HCT116 (cell line): ENCODE measurements at regions not wholly inside any gene's neighbourhood (a gene's known extent, or its start where the extent isn't known, plus 50 kb on each side); places are given as distances from the start of the nearest gene placed in this dataset.

Experiments
- ATAC-seq: fragments of 200-7000 bp; cut with Tn5 transposase; 2 replicates; pipeline ENCODE4 v1.9.1; 2020; ENCODE audit warnings: mild to moderate bottlenecking, moderate library complexity
- BruUV-seq: library from RNA; stranded (reverse); fragments of 400-500 nt; replicated peaks from 2 replicates; lab custom pipeline; 2021; lab: Mats Ljungman, UMichigan
- CTCF ChIA-PET: fragments of 300-600 bp; sonication (Branson Sonifier 250); formaldehyde crosslinking; loops from one replicate; lab custom pipeline; 2021; ENCODE audit warnings: antibody characterized with exemption; lab: Charles Lee
- POLR2A ChIA-PET: fragments of 300-600, 350-600 bp; sonication (Branson Sonifier 250); formaldehyde crosslinking; loops from one replicate; lab custom pipeline; 2021; ENCODE audit warnings: antibody characterized with exemption; lab: Charles Lee
- RAD21 ChIA-PET, 2 experiments: fragments of 300-600 bp; sonication (Branson Sonifier 250); formaldehyde crosslinking; loops; one replicate each; lab custom pipeline; 2023; ENCODE audit warnings: low total read pairs in 2 of 2; ENCODE audit not compliant: uncharacterized antibody in 2 of 2, unreplicated experiment in 2 of 2, low non-redundant PET in 1 of 2; lab: Charles Lee
- DNase-seq: peaks from one replicate; pipeline ENCODE4 v3.0.0-alpha.2; 2010; ENCODE audit warnings: low read depth, low spot score
- H2AFZ ChIP-seq: fragments of 200-600 bp; shearing (Covaris generic), sonication (generic); 2 replicates; pipeline ENCODE4 v1.6.1; 2017; ENCODE audit warnings: low read depth, mixed run types, mixed read lengths, antibody characterized with exemption, low read length; ENCODE audit not compliant: poor library complexity, severe bottlenecking
- H3K27ac ChIP-seq: 2 replicates; pipeline ENCODE4 v1.5.1; 2012; ENCODE audit warnings: low read depth, low read length
- H3K27me3 ChIP-seq: fragments of 200-600 bp; sonication (generic); 2 replicates; pipeline ENCODE4 v1.6.1; 2016; ENCODE audit warnings: mixed run types, low read length, mixed read lengths; ENCODE audit not compliant: insufficient read depth
- H3K36me3 ChIP-seq, 2 experiments: fragments of 200-500 bp in 1 of 2; fragments of 200-600 bp in 1 of 2; sonication (Bioruptor generic) in 1 of 2; sonication (generic) in 1 of 2; 2 replicates each; pipeline versions ENCODE4 v1.5.1 to v1.6.1; 2014 to 2016; ENCODE audit warnings: low read length in 2 of 2, inconsistent platforms in 1 of 2, mixed read lengths in 1 of 2, mixed run types in 1 of 2; ENCODE audit not compliant: insufficient read depth in 2 of 2, control insufficient read depth in 1 of 2
- H3K4me1 ChIP-seq, 2 experiments: fragments of 200-600 bp in 1 of 2; sonication (generic) in 1 of 2; 2 replicates each; pipeline versions ENCODE4 v1.5.1 to v1.6.1; 2012 to 2017; ENCODE audit warnings: low read length in 2 of 2, inconsistent platforms in 1 of 2, mild to moderate bottlenecking in 1 of 2, mixed read lengths in 1 of 2, mixed run types in 1 of 2, moderate library complexity in 1 of 2; ENCODE audit not compliant: insufficient read depth in 2 of 2, control insufficient read depth in 1 of 2
- H3K4me2 ChIP-seq: fragments of 200-600 bp; sonication (generic); 2 replicates; pipeline ENCODE4 v1.6.1; 2017; ENCODE audit warnings: mixed run types, low read length, mixed read lengths
- H3K4me3 ChIP-seq, 2 experiments: fragments of 200-600 bp in 1 of 2; sonication (generic) in 1 of 2; replicated peaks in 1 of 2; 2 replicates each; pipeline ENCODE4 v1.5.1; 2011 to 2016; ENCODE audit warnings: low read length in 2 of 2, control low read depth in 1 of 2, low read depth in 1 of 2, mild to moderate bottlenecking in 1 of 2, mixed read lengths in 1 of 2, mixed run types in 1 of 2
- H3K79me2 ChIP-seq: fragments of 200-600 bp; sonication (generic); 2 replicates; pipeline ENCODE4 v1.6.1; 2017; ENCODE audit warnings: mild to moderate bottlenecking, mixed run types, low read length, moderate library complexity, mixed read lengths; ENCODE audit not compliant: insufficient read depth
- H3K9ac ChIP-seq: fragments of 200-600 bp; sonication (generic); 2 replicates; pipeline ENCODE4 v1.6.1; 2016; ENCODE audit warnings: low read length, mixed read lengths
- H3K9me2 ChIP-seq: fragments of 200-600 bp; sonication (generic), shearing (Covaris generic); 2 replicates; pipeline ENCODE4 v1.6.1; 2017; ENCODE audit warnings: mixed run types, mild to moderate bottlenecking, moderate library complexity; ENCODE audit not compliant: insufficient read depth
- H3K9me3 ChIP-seq, 2 experiments: fragments of 200-500 bp in 1 of 2; fragments of 200-600 bp in 1 of 2; sonication (Bioruptor generic) in 1 of 2; sonication (generic) in 1 of 2; 2 replicates each; pipeline ENCODE4 v1.6.1; 2014 to 2017; ENCODE audit warnings: low read length in 2 of 2, mixed read lengths in 2 of 2, inconsistent platforms in 1 of 2, low read depth in 1 of 2, mild to moderate bottlenecking in 1 of 2, mixed run types in 1 of 2, moderate library complexity in 1 of 2; ENCODE audit not compliant: control insufficient read depth in 1 of 2, insufficient read depth in 1 of 2
- H4K20me1 ChIP-seq: fragments of 200-600 bp; sonication (generic), shearing (Covaris generic); 2 replicates; pipeline ENCODE4 v1.6.1; 2017; ENCODE audit warnings: mixed run types, mild to moderate bottlenecking, moderate library complexity; ENCODE audit not compliant: insufficient read depth
- ATF3 ChIP-seq: IDR thresholded peaks from 2 replicates; pipeline ENCODE4 v1.6.1; 2012
- CEBPB ChIP-seq: IDR thresholded peaks from 2 replicates; pipeline ENCODE4 v1.6.1; 2012; ENCODE audit warnings: low read depth
- EGR1 ChIP-seq: IDR thresholded peaks from 2 replicates; pipeline ENCODE4 v1.6.1; 2012; ENCODE audit warnings: low read depth
- ELF1 ChIP-seq: IDR thresholded peaks from 2 replicates; pipeline ENCODE4 v1.6.1; 2012; ENCODE audit warnings: low read depth, borderline replicate concordance
- FOSL1 ChIP-seq: IDR thresholded peaks from 2 replicates; pipeline ENCODE4 v1.6.1; 2012; ENCODE audit warnings: low read depth
- JUND ChIP-seq: IDR thresholded peaks from 2 replicates; pipeline ENCODE4 v1.6.1; 2012
- POLR2A ChIP-seq: IDR thresholded peaks from 2 replicates; pipeline ENCODE4 v1.7.0; 2011; ENCODE audit warnings: borderline replicate concordance; ENCODE audit not compliant: insufficient read depth, insufficient read length; ENCODE audit errors: extremely low read depth
- POLR2AphosphoS5 ChIP-seq: IDR thresholded peaks from 2 replicates; pipeline ENCODE4 v1.6.1; 2011; ENCODE audit warnings: mild to moderate bottlenecking, low read depth, low read length, moderate library complexity
- REST ChIP-seq: IDR thresholded peaks from 2 replicates; pipeline ENCODE4 v1.6.1; 2012; ENCODE audit warnings: low read depth
- SIN3A ChIP-seq: IDR thresholded peaks from 2 replicates; pipeline ENCODE4 v1.6.1; 2012; ENCODE audit warnings: low read depth
- SRF ChIP-seq: IDR thresholded peaks from 2 replicates; pipeline ENCODE4 v1.6.1; 2012; ENCODE audit warnings: low read depth
- TCF7L2 ChIP-seq: IDR thresholded peaks from 2 replicates; pipeline ENCODE4 v1.7.0; 2011; ENCODE audit warnings: borderline replicate concordance, inconsistent platforms; ENCODE audit not compliant: insufficient read depth, insufficient read length; ENCODE audit errors: extremely low read depth
- ZFX ChIP-seq: fragments of 450-650 bp; IDR thresholded peaks from 2 replicates; pipeline ENCODE4 v1.6.1; 2017
- intact Hi-C: fragments of 100-400 bp; cut with micrococcal nuclease; formaldehyde crosslinking; loops from 2 replicates; pipeline ENCODE4 v1.10.0; 2022
- TF ChIP-seq, protein P1 (sequence below): IDR thresholded peaks from 2 replicates; pipeline ENCODE4 v1.6.1; 2012
- TF ChIP-seq, protein P2 (sequence below), 3 experiments: fragments of 200-600 bp in 1 of 3; sonication (generic) in 1 of 3; IDR thresholded peaks in 2 of 3; conservative IDR thresholded peaks in 1 of 3; 2 replicates each; pipeline ENCODE4 v1.5.1; 2012 to 2017; ENCODE audit warnings: low read depth in 2 of 3, low read length in 2 of 3, antibody characterized with exemption in 1 of 3, borderline replicate concordance in 1 of 3, control low read depth in 1 of 3, mild to moderate bottlenecking in 1 of 3, mixed read lengths in 1 of 3, mixed run types in 1 of 3, moderate library complexity in 1 of 3; ENCODE audit not compliant: insufficient read depth in 1 of 3

DNA sequence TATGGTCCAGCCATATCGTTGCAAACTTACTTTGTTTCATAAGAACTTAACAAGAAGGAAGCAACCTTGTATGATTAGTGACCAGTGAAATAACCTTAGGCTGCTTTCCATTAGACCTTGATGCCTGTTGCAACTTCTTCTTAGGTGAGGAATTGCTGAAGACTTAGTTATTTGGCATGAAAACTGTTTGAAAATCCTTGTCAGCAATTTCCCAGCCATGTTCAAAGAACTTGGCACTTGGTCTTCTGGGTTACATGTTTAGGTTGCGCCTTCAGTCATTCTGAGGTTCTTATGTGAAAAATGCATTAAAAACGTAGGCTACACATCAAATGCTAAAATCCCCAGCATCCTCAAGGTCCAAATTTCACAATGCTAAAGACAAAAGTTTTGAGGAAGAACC, 232.0 kb upstream of the CEP162 start:
- DNase-seq (no peak), ATAC-seq (no peak)
- Histone ChIP-seq H4K20me1 (no peaks in the 10 kb centered on the region), H3K4me1 (no peaks in the 10 kb centered on the region), H3K4me3 (no peak overlapping the region), H3K4me2 (no peak overlapping the region), H3K9me3 (no peaks in the 10 kb centered on the region), H2AFZ (no peak overlapping the region), H3K9ac (no peak overlapping the region), H3K36me3 (no peaks in the 10 kb centered on the region), H3K79me2 (no peaks in the 10 kb centered on the region), H3K27ac (no peak overlapping the region), H3K9me2 (no peaks in the 10 kb centered on the region), H3K27me3 (peaks cover 11% of the 10 kb centered on the region; the same call in 1 of the 2 replicates)
- ChIA-PET POLR2A (no interaction called here), RAD21 (no interaction called here), CTCF (no interaction called here)
- no TSS peak for BruUV-seq
- intact Hi-C loops: no loop called here
- TF ChIP-seq FOSL1 (no peak), JUND (no peak), ZFX (no peak), POLR2AphosphoS5 (no peak), CEBPB (no peak), EGR1 (no peak), POLR2A (no peak), REST (no peak), SIN3A (no peak), ELF1 (no peak), ATF3 (no peak), SRF (no peak), TCF7L2 (no peak)
- TF ChIP-seq, protein P1, sequence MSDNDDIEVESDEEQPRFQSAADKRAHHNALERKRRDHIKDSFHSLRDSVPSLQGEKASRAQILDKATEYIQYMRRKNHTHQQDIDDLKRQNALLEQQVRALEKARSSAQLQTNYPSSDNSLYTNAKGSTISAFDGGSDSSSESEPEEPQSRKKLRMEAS: no peak
- TF ChIP-seq, protein P2, sequence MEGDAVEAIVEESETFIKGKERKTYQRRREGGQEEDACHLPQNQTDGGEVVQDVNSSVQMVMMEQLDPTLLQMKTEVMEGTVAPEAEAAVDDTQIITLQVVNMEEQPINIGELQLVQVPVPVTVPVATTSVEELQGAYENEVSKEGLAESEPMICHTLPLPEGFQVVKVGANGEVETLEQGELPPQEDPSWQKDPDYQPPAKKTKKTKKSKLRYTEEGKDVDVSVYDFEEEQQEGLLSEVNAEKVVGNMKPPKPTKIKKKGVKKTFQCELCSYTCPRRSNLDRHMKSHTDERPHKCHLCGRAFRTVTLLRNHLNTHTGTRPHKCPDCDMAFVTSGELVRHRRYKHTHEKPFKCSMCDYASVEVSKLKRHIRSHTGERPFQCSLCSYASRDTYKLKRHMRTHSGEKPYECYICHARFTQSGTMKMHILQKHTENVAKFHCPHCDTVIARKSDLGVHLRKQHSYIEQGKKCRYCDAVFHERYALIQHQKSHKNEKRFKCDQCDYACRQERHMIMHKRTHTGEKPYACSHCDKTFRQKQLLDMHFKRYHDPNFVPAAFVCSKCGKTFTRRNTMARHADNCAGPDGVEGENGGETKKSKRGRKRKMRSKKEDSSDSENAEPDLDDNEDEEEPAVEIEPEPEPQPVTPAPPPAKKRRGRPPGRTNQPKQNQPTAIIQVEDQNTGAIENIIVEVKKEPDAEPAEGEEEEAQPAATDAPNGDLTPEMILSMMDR (IDR thresholded peaks at IDR 0.05 in 2 of 3, conservative IDR thresholded peaks at IDR 0.05 in 1 of 3; ENCODE audit: borderline replicate concordance in 1 of 3, insufficient read depth in 1 of 3, low read depth in 2 of 3, low read length in 2 of 3): no peak
